Testis (tissue), 2 donors: ENCODE measurements at regions not wholly inside any gene's neighbourhood (a gene's known extent, or its start where the extent isn't known, plus 50 kb on each side); places are given as distances from the start of the nearest gene placed in this dataset.
"Not testable (repeated sequence)": the region's sequence is repeated elsewhere in the genome, so short reads cannot be mapped to it uniquely, and the experiment has no call there.

Source experiments
- DNase-seq: peaks from one replicate; pipeline ENCODE4 v3.0.0-alpha.2; 2019
- H3K27ac ChIP-seq, 2 donors: fragments of 200-600 bp; sonication (generic); one replicate each; pipeline ENCODE4 v1.5.1; 2019
- H3K27me3 ChIP-seq: fragments of 200-600 bp; sonication (generic); one replicate; pipeline ENCODE4 v1.5.1; 2019
- H3K36me3 ChIP-seq: fragments of 200-600 bp; sonication (generic); one replicate; pipeline ENCODE4 v1.5.1; 2017; ENCODE audit warnings: low read depth; ENCODE audit errors: missing control alignments
- H3K4me1 ChIP-seq: fragments of 200-600 bp; sonication (generic); one replicate; pipeline ENCODE4 v1.5.1; 2019
- H3K4me3 ChIP-seq, 2 donors: fragments of 200-600 bp; sonication (generic); one replicate each; pipeline ENCODE4 v1.5.1; 2017 to 2019
- H3K9me3 ChIP-seq: fragments of 200-600 bp; sonication (generic); one replicate; pipeline ENCODE4 v1.5.1; 2017
- POLR2A ChIP-seq: fragments of 450-650 bp; IDR thresholded peaks from one replicate; pipeline ENCODE4 v1.6.1; 2017; ENCODE audit warnings: antibody characterized with exemption, mild to moderate bottlenecking, moderate library complexity
- WGBS, 2 donors: methylation state at CpG; one replicate each; pipeline ENCODE4 v1.1.5; 2018; 5-methylcytosine and 5-hydroxymethylcytosine counted together
- intact Hi-C: fragments of 100-400 bp; cut with DNase I; formaldehyde crosslinking; loops from one replicate; pipeline ENCODE4 v1.15.1; 2023; ENCODE audit warnings: low total_unique reads
- TF ChIP-seq, protein P1 (sequence below), 3 experiments: fragments of 450-650 bp in 2 of 3; fragments of 200-600 bp in 1 of 3; sonication (generic) in 1 of 3; IDR thresholded peaks; one replicate each; pipeline ENCODE4 v1.5.1; 2016 to 2019; ENCODE audit warnings: antibody characterized with exemption in 3 of 3, mild to moderate bottlenecking in 2 of 3, moderate library complexity in 1 of 3

DNA sequence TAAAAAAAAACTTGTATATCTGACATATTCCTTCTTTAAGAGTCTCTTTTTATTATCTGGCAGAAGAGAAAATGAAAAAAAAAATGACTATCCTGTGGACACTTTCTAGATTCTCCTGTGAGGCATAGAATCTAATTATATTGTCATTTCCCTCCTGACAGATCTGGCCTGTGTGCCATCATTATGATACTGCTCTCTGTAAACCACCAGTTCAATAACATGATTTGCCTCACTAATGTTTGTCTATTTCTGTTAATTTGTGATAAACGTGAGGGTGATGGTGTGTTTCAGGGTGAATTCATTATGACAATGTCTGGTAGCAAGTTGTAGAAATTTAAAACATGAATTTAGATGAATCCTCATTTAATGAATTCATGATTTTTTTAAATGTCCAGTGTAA, 844.5 kb upstream of the ADGRB3 start:
- intact Hi-C loops: no loop called here

DNA sequence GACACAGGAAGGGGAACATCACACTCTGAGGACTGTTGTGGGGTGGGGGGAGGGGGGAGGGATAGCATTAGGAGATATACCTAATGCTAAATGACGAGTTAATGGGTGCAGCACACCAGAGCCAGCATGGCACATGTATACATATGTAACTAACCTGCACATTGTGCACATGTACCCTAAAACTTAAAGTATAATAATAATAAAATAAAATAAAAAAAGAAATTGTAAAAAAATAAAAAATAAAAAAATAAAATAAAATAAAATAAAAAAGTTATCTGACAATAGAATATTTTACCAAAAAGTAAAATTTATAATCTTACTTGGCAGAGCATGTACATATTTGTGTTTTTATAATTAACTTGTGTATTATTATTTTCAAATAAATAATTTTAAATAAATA, 848.0 kb upstream of the ADGRB3 start:
- intact Hi-C loops, H3K36me3 ChIP-seq, H3K4me1 ChIP-seq, H3K4me3 ChIP-seq, H3K9me3 ChIP-seq, H3K27me3 ChIP-seq, H3K27ac ChIP-seq, DNase-seq: not testable (repeated sequence)
- 57 to 69% methylated on average over 1 of the region's 1 CpG for WGBS, 2 donors

More for the DNA sequence above, 844.5 kb upstream of the ADGRB3 start:
- no peaks in the 10 kb centered on the region for H3K36me3 ChIP-seq
- DNase-seq: no peak
- H3K4me3 ChIP-seq: no peak overlapping the region
- no peaks in the 10 kb centered on the region for H3K4me1 ChIP-seq
- 53 to 73% methylated on average over 1 of the region's 1 CpG for WGBS, 2 donors
- no peaks in the 10 kb centered on the region for H3K27me3 ChIP-seq
- H3K27ac ChIP-seq: no peak overlapping the region
- TF ChIP-seq POLR2A: no peak
- TF ChIP-seq, protein P1, sequence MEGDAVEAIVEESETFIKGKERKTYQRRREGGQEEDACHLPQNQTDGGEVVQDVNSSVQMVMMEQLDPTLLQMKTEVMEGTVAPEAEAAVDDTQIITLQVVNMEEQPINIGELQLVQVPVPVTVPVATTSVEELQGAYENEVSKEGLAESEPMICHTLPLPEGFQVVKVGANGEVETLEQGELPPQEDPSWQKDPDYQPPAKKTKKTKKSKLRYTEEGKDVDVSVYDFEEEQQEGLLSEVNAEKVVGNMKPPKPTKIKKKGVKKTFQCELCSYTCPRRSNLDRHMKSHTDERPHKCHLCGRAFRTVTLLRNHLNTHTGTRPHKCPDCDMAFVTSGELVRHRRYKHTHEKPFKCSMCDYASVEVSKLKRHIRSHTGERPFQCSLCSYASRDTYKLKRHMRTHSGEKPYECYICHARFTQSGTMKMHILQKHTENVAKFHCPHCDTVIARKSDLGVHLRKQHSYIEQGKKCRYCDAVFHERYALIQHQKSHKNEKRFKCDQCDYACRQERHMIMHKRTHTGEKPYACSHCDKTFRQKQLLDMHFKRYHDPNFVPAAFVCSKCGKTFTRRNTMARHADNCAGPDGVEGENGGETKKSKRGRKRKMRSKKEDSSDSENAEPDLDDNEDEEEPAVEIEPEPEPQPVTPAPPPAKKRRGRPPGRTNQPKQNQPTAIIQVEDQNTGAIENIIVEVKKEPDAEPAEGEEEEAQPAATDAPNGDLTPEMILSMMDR (IDR thresholded peaks at IDR 0.05): no peak
- no peaks in the 10 kb centered on the region for H3K9me3 ChIP-seq

DNA sequence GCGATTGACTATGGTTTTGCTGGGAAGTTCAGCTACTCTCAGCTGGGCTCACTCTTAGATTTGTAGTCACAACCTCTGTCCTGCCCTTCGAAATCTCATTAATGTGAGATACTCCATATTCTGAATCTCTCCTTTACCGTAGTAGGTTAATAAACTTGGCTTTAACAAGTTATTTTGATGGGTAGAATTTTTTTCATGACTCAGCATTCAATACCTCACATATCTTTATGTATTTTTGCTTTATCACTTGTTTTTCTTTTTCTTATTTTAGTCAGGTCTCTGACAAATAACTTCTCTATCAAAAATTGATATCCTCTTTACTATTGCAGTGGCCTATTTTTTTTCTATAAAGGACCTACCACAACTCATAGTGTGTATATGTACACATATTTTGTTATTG, 855.2 kb upstream of the ADGRB3 start:
- no peak overlapping the region for H3K27ac ChIP-seq
- WGBS, 2 donors: 77 to 78% methylated on average over 3 of the region's 3 CpGs
- no peak overlapping the region for H3K4me3 ChIP-seq
- H3K27me3 ChIP-seq: no peaks in the 10 kb centered on the region
- H3K4me1 ChIP-seq: no peaks in the 10 kb centered on the region
- intact Hi-C loops: no loop called here
- H3K36me3 ChIP-seq: no peaks in the 10 kb centered on the region
- TF ChIP-seq POLR2A: no peak
- TF ChIP-seq, protein P1 (IDR thresholded peaks at IDR 0.05): no peak
- H3K9me3 ChIP-seq: no peaks in the 10 kb centered on the region
- DNase-seq: no peak

DNA sequence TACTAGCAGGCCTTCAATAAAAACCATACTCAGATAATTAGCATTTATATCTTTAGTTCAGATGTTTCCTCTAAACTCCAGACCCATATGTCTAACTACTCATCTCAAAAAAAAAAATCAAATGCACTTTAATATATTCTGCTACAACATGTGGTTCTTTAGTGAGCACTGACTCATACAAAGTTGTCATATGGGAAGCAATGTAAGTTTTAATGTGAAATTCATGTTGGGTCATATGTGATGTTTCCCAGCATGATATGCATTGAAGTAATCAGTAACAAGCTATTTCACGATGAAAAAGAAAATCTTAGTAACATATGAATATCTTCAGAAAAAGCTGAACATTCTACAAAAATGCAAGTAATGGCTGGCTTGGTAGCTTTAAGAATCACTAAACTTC, 859.7 kb upstream of the ADGRB3 start:
- H3K9me3 ChIP-seq: no peaks in the 10 kb centered on the region
- WGBS, 2 donors: 46 to 61% methylated on average over 1 of the region's 1 CpG
- no peaks in the 10 kb centered on the region for H3K36me3 ChIP-seq
- H3K27me3 ChIP-seq: no peaks in the 10 kb centered on the region
- TF ChIP-seq, protein P1 (IDR thresholded peaks at IDR 0.05): no peak
- TF ChIP-seq POLR2A: no peak
- no peaks in the 10 kb centered on the region for H3K4me1 ChIP-seq
- H3K27ac ChIP-seq: no peak overlapping the region
- H3K4me3 ChIP-seq: no peak overlapping the region
- no peak for DNase-seq
- intact Hi-C loops: no loop called here

DNA sequence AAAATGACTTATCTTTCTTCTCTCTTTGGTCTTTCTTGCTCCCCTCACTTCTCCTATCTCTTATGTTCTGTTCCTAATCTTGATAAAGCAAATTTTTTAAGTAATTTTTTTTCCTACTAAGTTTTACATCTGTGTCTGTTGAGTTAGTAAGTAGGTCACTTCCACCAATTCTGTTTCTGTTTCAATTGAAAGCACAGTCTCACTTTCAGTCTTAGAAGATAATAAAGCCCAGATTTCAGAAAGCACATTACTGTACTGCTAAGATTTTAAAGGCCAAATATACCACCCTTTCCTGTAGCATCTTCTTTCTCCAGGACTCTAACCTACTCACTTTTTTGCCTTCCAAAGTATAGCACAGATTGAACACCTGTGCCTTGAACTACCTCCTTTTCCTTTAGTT, 866.1 kb upstream of the ADGRB3 start:
- Histone ChIP-seq H3K27me3 (no peaks in the 10 kb centered on the region), H3K4me1 (no peaks in the 10 kb centered on the region), H3K4me3 (no peak overlapping the region), H3K9me3 (no peaks in the 10 kb centered on the region), H3K27ac (no peak overlapping the region), H3K36me3 (no peaks in the 10 kb centered on the region)
- TF ChIP-seq, protein P1 (IDR thresholded peaks at IDR 0.05): no peak
- no peak for TF ChIP-seq POLR2A
- no peak for DNase-seq
- intact Hi-C loops: no loop called here

DNA sequence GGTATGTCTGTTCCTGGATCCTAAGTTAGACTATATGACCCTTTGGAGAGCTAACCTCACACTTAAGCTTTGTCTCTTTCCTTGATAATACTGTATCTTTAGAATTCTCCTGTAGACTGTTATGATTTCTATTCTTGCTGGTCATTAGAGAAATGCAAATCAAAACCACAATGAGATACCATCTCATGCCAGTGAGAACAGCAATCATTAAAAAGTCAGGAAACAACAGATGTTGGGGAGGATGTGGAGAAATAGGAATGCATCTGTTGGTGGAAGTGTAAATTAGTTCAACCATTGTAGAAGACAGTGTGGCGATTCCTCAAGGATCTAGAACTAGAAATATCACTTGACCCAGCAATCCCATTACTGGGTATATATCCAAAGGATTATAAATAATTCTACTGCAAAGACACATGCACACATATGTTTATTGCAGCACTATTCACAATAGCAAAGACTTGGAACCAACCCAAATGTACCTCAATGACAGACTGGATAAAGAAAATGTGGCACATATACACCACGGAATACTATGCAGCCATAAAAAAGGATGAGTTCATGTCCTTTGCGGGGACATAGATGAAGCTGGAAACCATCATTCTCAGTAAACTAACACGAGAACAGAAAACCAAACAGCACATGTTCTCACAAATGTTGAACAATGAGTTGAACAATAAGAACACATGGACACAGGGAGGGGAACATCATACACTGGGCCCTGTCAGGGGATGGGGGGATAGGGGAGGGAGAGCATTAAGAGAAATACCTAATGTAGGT, 867.8 kb upstream of the ADGRB3 start:
- H3K27ac ChIP-seq, DNase-seq, H3K36me3 ChIP-seq, H3K27me3 ChIP-seq, H3K4me1 ChIP-seq, intact Hi-C loops, H3K9me3 ChIP-seq, H3K4me3 ChIP-seq: not testable (repeated sequence)
- WGBS, 2 donors: 90 to 93% methylated on average over 4 of the region's 4 CpGs
